ENCODE measurements at regions not wholly inside any gene's neighbourhood (a gene's known extent, or its start where the extent isn't known, plus 50 kb on each side); places are given as distances from the start of the nearest gene placed in this dataset.

DNA sequence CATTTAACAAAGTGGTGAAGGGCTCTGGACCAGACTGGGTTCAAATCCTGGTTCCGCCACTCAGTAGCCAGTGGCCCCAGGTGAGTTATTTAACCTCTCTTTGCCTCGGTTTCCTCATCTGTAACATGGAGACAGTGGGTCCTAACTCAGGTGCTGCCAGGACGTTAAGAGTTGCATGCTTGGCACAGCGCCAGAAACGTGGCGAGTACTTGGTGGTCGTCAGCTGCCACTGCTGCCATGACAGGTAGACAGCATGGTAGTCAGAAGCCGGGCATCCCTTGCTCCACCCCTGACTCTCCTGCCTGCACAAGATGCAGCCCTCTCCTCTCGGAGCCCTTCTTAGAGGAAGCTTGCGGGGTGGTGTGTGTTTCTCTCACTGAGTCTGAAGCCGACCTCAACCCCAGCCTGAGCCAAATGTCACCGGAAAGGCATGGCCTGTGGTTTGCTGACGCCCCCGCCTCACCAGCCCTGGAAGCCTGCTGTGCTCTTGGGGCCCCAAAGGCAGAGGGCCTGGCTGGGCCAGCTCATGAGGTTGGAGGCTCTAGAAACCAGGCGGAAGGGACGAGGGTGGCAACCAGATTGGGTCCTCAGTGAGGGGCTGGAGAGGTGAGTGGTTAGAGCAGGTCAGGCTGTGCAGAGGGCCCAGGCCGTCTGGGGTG is 160.8 kb upstream of the TLE3 start:
- TF ChIP-seq SIN3A (IDR thresholded peaks at IDR 0.05; ENCODE audit: borderline replicate concordance, insufficient read depth, low read length) (no peak), POLR2AphosphoS5 (IDR thresholded peaks at IDR 0.05; ENCODE audit: low read depth, low read length) (no peak), TAF1 (IDR thresholded peaks at IDR 0.05; ENCODE audit: borderline replicate concordance, insufficient read depth, low read length) (no peak), FOXP2 (optimal IDR thresholded peaks at IDR 0.05; ENCODE audit: borderline replicate concordance, extremely low read depth, extremely low read length, insufficient read depth) (no peak)
- TF ChIP-seq, protein P1, sequence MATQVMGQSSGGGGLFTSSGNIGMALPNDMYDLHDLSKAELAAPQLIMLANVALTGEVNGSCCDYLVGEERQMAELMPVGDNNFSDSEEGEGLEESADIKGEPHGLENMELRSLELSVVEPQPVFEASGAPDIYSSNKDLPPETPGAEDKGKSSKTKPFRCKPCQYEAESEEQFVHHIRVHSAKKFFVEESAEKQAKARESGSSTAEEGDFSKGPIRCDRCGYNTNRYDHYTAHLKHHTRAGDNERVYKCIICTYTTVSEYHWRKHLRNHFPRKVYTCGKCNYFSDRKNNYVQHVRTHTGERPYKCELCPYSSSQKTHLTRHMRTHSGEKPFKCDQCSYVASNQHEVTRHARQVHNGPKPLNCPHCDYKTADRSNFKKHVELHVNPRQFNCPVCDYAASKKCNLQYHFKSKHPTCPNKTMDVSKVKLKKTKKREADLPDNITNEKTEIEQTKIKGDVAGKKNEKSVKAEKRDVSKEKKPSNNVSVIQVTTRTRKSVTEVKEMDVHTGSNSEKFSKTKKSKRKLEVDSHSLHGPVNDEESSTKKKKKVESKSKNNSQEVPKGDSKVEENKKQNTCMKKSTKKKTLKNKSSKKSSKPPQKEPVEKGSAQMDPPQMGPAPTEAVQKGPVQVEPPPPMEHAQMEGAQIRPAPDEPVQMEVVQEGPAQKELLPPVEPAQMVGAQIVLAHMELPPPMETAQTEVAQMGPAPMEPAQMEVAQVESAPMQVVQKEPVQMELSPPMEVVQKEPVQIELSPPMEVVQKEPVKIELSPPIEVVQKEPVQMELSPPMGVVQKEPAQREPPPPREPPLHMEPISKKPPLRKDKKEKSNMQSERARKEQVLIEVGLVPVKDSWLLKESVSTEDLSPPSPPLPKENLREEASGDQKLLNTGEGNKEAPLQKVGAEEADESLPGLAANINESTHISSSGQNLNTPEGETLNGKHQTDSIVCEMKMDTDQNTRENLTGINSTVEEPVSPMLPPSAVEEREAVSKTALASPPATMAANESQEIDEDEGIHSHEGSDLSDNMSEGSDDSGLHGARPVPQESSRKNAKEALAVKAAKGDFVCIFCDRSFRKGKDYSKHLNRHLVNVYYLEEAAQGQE (IDR thresholded peaks at IDR 0.05; ENCODE audit: insufficient read depth in 1 of 2, low read depth in 2 of 2, low read length in 2 of 2): no peak

DNA sequence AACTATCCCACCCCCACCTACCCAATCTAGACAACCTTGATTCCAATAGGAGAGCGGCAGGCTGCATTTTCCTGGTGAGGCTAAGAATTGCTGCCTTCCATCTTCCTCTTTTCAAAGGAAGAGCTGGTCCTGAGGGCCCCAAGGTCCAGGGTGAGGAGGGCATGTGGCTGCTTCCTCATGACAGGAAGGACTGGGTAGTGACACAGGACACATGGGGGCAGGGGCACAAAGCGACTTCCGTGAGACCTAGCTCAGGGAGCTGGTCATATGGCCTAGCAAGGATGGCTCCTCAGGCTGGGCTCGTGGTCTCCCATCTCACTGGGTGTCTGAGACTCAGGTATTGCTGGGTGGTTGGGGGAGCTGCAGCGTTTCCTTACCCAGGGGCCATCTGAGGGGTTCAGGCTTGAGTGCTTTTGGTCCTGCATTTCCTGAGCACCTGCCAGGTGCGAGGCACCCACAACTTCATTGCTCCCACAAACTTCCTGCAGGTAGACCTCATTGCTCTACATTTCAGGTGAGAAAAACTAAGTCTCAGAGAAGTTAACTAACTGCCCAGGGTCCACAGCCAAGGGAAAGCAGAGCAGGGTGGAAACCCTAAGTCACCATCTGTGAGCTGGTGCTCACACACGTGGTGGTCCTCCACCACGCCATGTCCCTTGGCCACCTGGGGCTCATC is 160.0 kb upstream of the TLE3 start:
- TF ChIP-seq POLR2AphosphoS5 (IDR thresholded peaks at IDR 0.05; ENCODE audit: low read depth, low read length): no peak

DNA sequence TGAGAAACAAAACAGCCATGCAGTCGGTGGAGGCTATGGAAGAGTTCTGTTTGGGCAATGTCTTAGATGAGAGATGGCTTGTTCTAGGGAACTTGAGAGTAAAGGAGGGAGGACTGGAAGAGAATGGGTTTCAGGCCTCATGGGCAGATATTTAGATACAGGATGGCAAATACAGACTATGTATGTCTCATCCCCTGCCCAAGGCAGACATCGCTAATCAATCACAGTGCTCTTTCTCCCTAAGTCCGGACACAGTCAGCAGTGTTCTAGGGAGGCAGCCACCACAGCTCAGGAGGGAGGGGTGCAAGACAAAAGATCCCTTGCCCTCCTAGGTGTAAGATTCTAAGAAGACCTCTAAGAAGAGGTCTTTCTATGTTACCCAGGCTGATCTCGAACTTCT is 159.3 kb upstream of the TLE3 start:
- no peak for TF ChIP-seq SIN3A (IDR thresholded peaks at IDR 0.05; ENCODE audit: borderline replicate concordance, insufficient read depth, low read length)
- TF ChIP-seq, protein P1 (IDR thresholded peaks at IDR 0.05; ENCODE audit: insufficient read depth in 1 of 2, low read depth in 2 of 2, low read length in 2 of 2): no peak
- TF ChIP-seq FOXP2 (optimal IDR thresholded peaks at IDR 0.05; ENCODE audit: borderline replicate concordance, extremely low read depth, extremely low read length, insufficient read depth): no peak

DNA sequence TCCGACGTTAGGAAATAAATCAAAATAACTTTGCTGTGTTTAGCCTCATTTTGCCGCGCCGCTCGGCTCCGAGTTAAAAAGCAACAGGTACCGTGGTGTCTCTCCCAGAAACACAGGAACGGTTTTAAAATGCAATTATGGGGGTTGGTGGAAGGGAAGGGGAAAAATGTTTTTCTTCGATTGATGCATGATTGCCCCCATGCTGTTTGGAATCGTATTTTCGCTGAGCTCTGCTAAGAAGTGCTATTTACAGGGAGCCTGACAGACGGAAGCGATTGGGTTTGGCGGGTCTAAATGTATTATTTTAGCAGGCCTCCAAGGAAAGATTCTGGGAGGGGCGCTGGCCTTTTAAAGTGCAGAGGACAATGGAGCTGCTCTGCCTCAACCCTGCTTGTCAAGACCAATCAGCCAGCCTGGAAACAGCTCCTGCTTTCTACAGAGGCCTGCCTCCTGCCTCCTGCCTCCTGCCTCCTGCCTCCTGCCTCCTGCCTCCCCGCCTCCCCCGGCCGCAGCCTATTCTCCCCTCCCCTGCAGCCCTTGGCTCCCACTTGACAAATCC is 156.7 kb upstream of the TLE3 start:
- no peak for TF ChIP-seq SIN3A (IDR thresholded peaks at IDR 0.05; ENCODE audit: borderline replicate concordance, insufficient read depth, low read length)
- TF ChIP-seq TAF1 (IDR thresholded peaks at IDR 0.05; ENCODE audit: borderline replicate concordance, insufficient read depth, low read length): no peak
- no peak for TF ChIP-seq FOXP2 (optimal IDR thresholded peaks at IDR 0.05; ENCODE audit: borderline replicate concordance, extremely low read depth, extremely low read length, insufficient read depth)
- TF ChIP-seq POLR2AphosphoS5 (IDR thresholded peaks at IDR 0.05; ENCODE audit: low read depth, low read length): no peak
- TF ChIP-seq, protein P1 (IDR thresholded peaks at IDR 0.05; ENCODE audit: insufficient read depth in 1 of 2, low read depth in 2 of 2, low read length in 2 of 2): no peak

DNA sequence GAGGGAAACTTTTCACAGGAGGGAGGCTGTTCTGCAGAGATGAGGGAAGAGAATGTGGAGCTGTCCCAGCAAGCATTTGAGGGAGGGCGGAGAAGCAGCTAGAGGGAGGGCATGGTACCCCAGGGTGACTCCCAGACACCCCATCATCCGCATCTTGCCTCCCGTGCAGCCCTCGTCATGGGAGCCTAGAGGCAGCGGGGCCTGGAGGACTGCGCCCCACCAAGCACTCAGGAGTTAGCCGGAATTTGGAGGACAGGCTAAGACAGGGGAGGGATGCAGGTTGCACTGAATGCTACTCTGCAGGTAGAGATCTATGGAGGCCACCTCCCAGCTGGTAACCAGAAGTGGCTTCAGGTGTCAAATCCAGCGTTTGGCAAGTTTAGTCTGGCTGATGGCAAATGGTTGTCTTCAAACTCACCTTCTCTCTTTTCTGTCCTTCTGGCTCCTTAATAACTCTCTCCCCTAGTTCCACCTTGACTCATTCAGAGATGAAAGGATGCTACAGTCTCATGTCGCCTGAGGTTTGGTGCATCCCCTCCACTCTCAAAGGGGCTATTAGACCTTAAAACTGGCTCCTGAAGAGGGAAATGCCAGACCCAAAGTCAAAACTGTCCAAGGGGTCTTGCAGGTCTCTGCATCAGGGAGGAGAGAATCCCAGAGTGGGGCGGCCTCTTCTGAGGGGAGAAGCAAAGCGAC is 155.9 kb upstream of the TLE3 start:
- TF ChIP-seq TAF1 (IDR thresholded peaks at IDR 0.05; ENCODE audit: borderline replicate concordance, insufficient read depth, low read length): no peak
- TF ChIP-seq SIN3A (IDR thresholded peaks at IDR 0.05; ENCODE audit: borderline replicate concordance, insufficient read depth, low read length): no peak
- TF ChIP-seq, protein P1 (IDR thresholded peaks at IDR 0.05; ENCODE audit: insufficient read depth in 1 of 2, low read depth in 2 of 2, low read length in 2 of 2): no peak
- TF ChIP-seq POLR2AphosphoS5 (IDR thresholded peaks at IDR 0.05; ENCODE audit: low read depth, low read length): no peak
- no peak for TF ChIP-seq FOXP2 (optimal IDR thresholded peaks at IDR 0.05; ENCODE audit: borderline replicate concordance, extremely low read depth, extremely low read length, insufficient read depth)
